ENCODE measurements at regions not wholly inside any gene's neighbourhood (a gene's known extent, or its start where the extent isn't known, plus 50 kb on each side); places are given as distances from the start of the nearest gene placed in this dataset.

DNA sequence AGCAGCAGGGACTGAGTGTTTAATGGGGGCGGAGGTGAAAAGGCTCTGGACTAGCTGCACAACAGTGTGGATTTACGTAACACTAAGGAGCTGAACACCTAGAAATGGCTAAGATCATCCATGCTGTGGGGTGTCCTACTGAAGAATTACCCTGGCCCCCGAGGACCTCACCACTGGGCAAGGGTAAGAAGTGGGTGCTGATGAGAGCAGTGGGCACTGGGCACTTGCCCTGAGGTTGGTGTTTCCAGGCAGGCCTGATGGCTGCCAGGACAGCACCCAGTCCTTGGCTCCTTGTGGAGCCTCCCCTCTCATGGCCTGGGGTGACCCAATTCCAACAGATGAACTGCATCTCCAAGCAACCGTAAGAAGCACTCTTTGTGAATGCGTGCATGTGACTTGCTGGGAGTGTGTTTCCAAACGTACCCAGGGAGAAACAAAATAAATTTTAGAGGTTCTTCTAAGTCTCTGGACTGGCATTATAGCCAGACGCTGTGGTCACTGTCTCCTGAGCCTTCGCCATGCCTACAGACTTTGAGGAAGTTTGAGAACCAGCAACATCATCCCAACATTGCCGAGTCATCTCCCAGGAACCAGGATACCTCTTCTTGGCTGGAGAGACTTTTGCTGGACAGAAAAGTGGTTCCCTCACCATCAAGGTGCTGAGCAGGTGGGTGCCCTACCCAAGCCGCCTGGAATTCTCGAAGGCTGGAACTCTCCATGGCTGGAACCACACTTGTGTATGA, 245.9 kb downstream of the ERMARD start:
- DNase-seq (ENCODE audit: low spot score) = no peak
- CTCF ChIA-PET = no interaction called here
- no peak overlapping the region for H3K27ac ChIP-seq
- POLR2A ChIA-PET (ENCODE audit: low non-redundant PET) = no interaction called here
- TF ChIP-seq, protein P1, sequence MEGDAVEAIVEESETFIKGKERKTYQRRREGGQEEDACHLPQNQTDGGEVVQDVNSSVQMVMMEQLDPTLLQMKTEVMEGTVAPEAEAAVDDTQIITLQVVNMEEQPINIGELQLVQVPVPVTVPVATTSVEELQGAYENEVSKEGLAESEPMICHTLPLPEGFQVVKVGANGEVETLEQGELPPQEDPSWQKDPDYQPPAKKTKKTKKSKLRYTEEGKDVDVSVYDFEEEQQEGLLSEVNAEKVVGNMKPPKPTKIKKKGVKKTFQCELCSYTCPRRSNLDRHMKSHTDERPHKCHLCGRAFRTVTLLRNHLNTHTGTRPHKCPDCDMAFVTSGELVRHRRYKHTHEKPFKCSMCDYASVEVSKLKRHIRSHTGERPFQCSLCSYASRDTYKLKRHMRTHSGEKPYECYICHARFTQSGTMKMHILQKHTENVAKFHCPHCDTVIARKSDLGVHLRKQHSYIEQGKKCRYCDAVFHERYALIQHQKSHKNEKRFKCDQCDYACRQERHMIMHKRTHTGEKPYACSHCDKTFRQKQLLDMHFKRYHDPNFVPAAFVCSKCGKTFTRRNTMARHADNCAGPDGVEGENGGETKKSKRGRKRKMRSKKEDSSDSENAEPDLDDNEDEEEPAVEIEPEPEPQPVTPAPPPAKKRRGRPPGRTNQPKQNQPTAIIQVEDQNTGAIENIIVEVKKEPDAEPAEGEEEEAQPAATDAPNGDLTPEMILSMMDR (conservative IDR thresholded peaks at IDR 0.05; ENCODE audit: low read depth) = no peak

DNA sequence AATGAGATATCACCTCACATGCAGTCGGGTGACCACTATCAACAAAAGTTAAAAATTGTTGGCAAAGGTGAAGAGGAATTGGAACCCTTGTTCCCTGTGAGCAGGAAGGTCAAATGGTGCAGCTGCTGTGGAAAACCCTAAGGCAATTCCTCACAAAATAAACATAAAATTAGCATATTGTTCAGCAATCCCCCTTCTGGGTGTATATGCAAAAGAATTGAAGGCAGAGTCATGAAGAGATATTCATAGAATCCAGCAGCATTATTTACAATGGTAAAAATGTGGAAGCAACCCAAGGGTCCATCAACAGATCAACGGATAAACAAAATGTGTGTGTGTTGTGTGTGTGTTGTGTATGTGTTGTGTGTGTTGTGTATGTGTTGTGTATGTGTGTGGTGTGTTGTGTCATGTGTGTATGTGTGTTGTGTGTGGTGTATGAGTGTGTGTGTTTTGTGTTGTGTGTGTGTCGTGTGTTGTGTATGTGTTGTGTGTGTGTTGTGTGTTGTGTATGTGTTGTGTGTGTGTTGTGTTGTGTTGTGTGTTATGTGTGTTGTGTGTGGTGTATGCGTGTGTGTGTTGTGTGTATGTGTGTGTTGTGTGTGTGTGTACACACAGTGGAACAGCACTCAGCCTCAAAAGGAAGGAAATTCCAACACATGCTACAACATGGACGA, 245.1 kb downstream of the ERMARD start:
- TF ChIP-seq, protein P1 (conservative IDR thresholded peaks at IDR 0.05; ENCODE audit: low read depth) = no peak
- CTCF ChIA-PET = no interaction called here
- POLR2A ChIA-PET (ENCODE audit: low non-redundant PET) = no interaction called here
- DNase-seq (ENCODE audit: low spot score) = no peak
- H3K27ac ChIP-seq = no peak overlapping the region

DNA sequence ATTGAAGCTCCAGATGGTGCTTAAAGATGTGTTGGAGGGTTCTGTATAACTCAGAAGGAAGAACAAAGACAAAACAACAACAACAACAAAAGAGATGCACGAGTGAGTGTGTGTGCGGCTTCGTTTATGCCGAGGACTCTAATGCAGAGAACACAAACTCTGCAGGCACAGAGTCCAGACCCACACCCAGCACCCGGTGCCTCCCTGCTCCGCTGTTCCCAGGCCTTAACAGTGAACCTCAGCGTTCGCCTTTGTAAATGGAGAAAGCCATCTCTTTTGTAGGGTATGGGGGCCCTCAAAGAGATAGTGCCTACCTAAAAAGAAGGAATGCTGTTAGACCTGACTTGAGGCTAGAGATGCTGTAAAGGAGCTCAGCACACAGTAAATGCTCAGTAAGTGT, 243.3 kb downstream of the ERMARD start:
- TF ChIP-seq, protein P1 (conservative IDR thresholded peaks at IDR 0.05; ENCODE audit: low read depth) = no peak
- H3K27ac ChIP-seq = no peak overlapping the region
- ChIA-PET POLR2A (ENCODE audit: low non-redundant PET) (no interaction called here), CTCF (no interaction called here)
- DNase-seq (ENCODE audit: low spot score) = no peak

DNA sequence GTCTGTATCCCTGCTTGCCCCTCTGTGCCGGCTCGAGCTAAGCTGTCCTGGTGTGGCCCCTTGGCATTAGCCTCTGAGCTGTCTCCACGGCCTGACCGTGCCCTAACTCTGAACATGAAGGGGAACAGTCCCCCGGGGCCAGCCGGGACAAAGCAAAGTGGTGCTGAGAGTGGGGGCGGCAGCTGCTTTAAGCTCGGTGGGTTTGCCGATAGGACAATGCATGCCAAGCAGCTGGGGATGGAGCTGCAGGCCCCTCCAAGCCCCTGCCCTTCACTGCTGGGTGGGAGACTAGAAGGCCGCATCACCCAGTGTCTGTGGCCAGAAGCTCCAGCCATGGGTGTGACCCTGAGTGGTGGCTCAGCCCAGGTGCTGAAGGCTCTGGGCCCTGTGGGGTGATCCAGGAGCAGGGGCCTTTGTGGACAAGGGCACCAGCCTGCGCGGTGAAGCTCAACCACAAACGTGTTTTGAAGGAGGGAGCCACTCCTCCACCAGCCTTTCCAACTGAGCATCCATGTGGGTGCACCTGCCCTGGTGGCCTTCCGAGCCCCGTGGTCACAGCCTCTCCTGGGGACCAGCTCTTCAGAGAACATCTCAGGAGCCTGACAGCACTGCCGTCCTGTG, 242.5 kb downstream of the ERMARD start:
- no peak for DNase-seq (ENCODE audit: low spot score)
- ChIA-PET CTCF (no interaction called here), POLR2A (ENCODE audit: low non-redundant PET) (no interaction called here)
- no peak overlapping the region for H3K27ac ChIP-seq
- TF ChIP-seq, protein P1 (conservative IDR thresholded peaks at IDR 0.05; ENCODE audit: low read depth) = no peak

DNA sequence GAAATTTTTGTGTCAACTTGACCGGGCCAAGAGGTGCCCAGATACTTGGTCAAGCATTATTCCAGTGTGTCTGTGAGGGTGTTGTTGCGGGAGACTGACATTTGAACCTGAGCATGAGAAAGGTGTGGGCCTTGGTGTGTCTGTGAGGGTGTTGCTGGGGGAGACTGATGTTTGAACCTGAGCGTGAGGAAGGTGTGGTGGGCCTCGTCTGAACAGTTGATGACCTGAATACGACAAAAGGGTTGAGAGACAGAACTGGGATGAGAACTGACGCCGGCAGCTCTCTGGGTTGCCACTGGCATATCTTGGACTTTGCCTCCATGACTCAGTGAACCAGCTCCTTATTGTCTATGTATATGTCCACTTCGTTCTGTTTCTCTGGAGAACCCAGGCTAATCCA, 240.5 kb downstream of the ERMARD start:
- POLR2A ChIA-PET (ENCODE audit: low non-redundant PET) = no interaction called here
- no peak overlapping the region for H3K27ac ChIP-seq
- CTCF ChIA-PET = no interaction called here
- TF ChIP-seq, protein P1 (conservative IDR thresholded peaks at IDR 0.05; ENCODE audit: low read depth) = no peak
- DNase-seq (ENCODE audit: low spot score) = no peak

DNA sequence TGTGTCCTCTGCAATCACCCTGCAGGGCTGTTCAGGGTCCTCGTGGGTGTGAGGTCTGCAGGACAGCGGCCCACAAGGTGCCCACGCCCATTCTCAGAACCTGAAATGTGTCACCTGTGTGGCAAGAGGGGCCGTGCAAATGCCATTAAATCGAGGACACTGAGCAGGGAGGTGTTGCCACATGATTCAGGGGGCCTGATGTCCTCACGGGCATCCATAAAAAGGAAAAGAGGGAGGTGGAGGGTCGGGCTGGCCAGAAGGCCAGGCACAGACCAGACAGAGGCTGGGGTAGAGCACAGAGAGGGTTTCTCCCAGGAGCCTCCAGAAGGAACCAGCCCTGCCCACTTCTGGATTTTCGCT, 239.6 kb downstream of the ERMARD start:
- ChIA-PET POLR2A (ENCODE audit: low non-redundant PET) (no interaction called here), CTCF (no interaction called here)
- no peak for DNase-seq (ENCODE audit: low spot score)
- no peak overlapping the region for H3K27ac ChIP-seq
- TF ChIP-seq, protein P1 (conservative IDR thresholded peaks at IDR 0.05; ENCODE audit: low read depth) = no peak

All from RWPE1 (cell line).